ENCODE measurements at regions not wholly inside any gene's neighbourhood (a gene's known extent, or its start where the extent isn't known, plus 50 kb on each side); places are given as distances from the start of the nearest gene placed in this dataset.

DNA sequence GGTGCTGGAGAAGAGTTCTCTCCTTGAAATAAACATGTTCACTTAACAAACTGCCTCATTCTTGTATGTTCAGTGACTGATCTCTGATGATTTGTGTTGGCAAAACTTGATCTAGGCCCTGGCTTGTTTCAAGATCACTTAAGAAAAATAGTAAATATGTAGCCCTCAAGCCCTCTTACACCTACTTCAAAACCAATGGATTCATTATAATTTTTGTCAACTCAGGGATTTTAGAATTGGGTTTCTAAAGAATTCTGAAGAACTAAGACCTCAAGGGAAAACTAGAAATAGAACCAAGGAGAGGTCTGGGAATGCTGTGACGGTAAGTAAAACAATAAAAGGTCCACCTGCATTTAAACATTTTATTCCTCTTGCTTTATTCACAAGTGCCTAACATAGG lies 1731.6 kb upstream of the CELF4 start:
- TF ChIP-seq, protein P1, sequence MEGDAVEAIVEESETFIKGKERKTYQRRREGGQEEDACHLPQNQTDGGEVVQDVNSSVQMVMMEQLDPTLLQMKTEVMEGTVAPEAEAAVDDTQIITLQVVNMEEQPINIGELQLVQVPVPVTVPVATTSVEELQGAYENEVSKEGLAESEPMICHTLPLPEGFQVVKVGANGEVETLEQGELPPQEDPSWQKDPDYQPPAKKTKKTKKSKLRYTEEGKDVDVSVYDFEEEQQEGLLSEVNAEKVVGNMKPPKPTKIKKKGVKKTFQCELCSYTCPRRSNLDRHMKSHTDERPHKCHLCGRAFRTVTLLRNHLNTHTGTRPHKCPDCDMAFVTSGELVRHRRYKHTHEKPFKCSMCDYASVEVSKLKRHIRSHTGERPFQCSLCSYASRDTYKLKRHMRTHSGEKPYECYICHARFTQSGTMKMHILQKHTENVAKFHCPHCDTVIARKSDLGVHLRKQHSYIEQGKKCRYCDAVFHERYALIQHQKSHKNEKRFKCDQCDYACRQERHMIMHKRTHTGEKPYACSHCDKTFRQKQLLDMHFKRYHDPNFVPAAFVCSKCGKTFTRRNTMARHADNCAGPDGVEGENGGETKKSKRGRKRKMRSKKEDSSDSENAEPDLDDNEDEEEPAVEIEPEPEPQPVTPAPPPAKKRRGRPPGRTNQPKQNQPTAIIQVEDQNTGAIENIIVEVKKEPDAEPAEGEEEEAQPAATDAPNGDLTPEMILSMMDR (IDR thresholded peaks at IDR 0.05) = no peak
- TF ChIP-seq EP300 (IDR thresholded peaks at IDR 0.05) = no peak
